Breast epithelium (tissue), 4 donors: ENCODE measurements at regions not wholly inside any gene's neighbourhood (a gene's known extent, or its start where the extent isn't known, plus 50 kb on each side); places are given as distances from the start of the nearest gene placed in this dataset.

Experiments
- DNase-seq, 2 donors: peaks; one replicate each; pipeline ENCODE4 v3.0.0-alpha.2; 2019; ENCODE audit warnings: low spot score in 2 of 2
- H3K27ac ChIP-seq, 2 donors: fragments of 200-600 bp; sonication (generic) in 1 of 2; one replicate each; pipeline ENCODE4 v1.5.1; 2016 to 2019; ENCODE audit warnings: mild to moderate bottlenecking in 1 of 2
- H3K27me3 ChIP-seq, 2 donors: fragments of 200-600 bp; sonication (generic) in 1 of 2; one replicate each; pipeline versions ENCODE4 v1.5.1 to v1.6.0; 2017 to 2019; ENCODE audit warnings: control low read depth in 1 of 2, mild to moderate bottlenecking in 1 of 2
- H3K36me3 ChIP-seq: fragments of 200-600 bp; one replicate; pipeline ENCODE4 v1.5.1; 2019
- H3K4me1 ChIP-seq, 2 donors: fragments of 200-600 bp; sonication (generic); one replicate each; pipeline ENCODE4 v1.5.1; 2016 to 2019; ENCODE audit warnings: control low read depth in 1 of 2
- H3K4me3 ChIP-seq, 3 donors: fragments of 200-600 bp; sonication (generic); 1 replicate in 2 of 3; 2 replicates in 1 of 3; pipeline ENCODE4 v1.5.1; 2016 to 2019; ENCODE audit warnings: mild to moderate bottlenecking in 3 of 3, moderate library complexity in 2 of 3
- H3K9me3 ChIP-seq, 2 donors: fragments of 200-600 bp; sonication (generic) in 1 of 2; one replicate each; pipeline ENCODE4 v1.5.1; 2016 to 2019; ENCODE audit warnings: control low read depth in 1 of 2
- CTCF ChIP-seq, 3 donors: fragments of 450-650 bp; IDR thresholded peaks; one replicate each; pipeline ENCODE4 v1.5.1; 2016 to 2017; ENCODE audit warnings: antibody characterized with exemption in 3 of 3, mild to moderate bottlenecking in 3 of 3, moderate library complexity in 3 of 3
- POLR2A ChIP-seq: fragments of 450-650 bp; IDR thresholded peaks from one replicate; pipeline ENCODE4 v1.6.1; 2016; ENCODE audit warnings: antibody characterized with exemption, mild to moderate bottlenecking, moderate library complexity
- POLR2AphosphoS5 ChIP-seq, 3 donors: sonication (generic); formaldehyde crosslinking; IDR thresholded peaks; one replicate each; pipeline ENCODE4 v1.6.1; 2017; ENCODE audit warnings: antibody characterized with exemption in 3 of 3
- intact Hi-C: fragments of 100-400 bp; cut with DNase I; formaldehyde crosslinking; loops from one replicate; pipeline ENCODE4 v1.15.1; 2023; ENCODE audit warnings: low total_unique reads

GRCh38 chr1:223479718-223480425 is 86.7 kb downstream of the CCDC185 start:
- intact Hi-C loops, result loop anchor here (10.0 kb wide), 1 partner anchor 1305 kb away; no protein-coding TSS in a partner anchor
- Histone ChIP-seq H3K4me3 (no peak overlapping the region), H3K27ac (no peak overlapping the region), H3K36me3 (no peaks in the 10 kb centered on the region), H3K4me1 (no peaks in the 10 kb centered on the region), H3K9me3 (no peaks in the 10 kb centered on the region), H3K27me3 (no peaks in the 10 kb centered on the region)
- DNase-seq, result no peak
- TF ChIP-seq POLR2A (no peak), CTCF (IDR thresholded peaks at IDR 0.05) (no peak), POLR2AphosphoS5 (IDR thresholded peaks at IDR 0.05) (no peak)

GRCh38 chr1:223482132-223482531 is 88.9 kb downstream of the CCDC185 start:
- Histone ChIP-seq H3K9me3 (no peaks in the 10 kb centered on the region), H3K4me1 (no peaks in the 10 kb centered on the region), H3K36me3 (no peaks in the 10 kb centered on the region), H3K27me3 (no peaks in the 10 kb centered on the region), H3K4me3 (no peak overlapping the region), H3K27ac (no peak overlapping the region)
- DNase-seq, result no peak
- intact Hi-C loops, result loop anchor here (10.0 kb wide), 1 partner anchor 1303 kb away; no protein-coding TSS in a partner anchor
- TF ChIP-seq POLR2A, result no peak
- TF ChIP-seq CTCF (IDR thresholded peaks at IDR 0.05), result no peak
- TF ChIP-seq POLR2AphosphoS5 (IDR thresholded peaks at IDR 0.05), result no peak

GRCh38 chr1:223482766-223483165 is 89.6 kb downstream of the CCDC185 start:
- no peak overlapping the region for H3K27ac ChIP-seq
- H3K27me3 ChIP-seq, result no peaks in the 10 kb centered on the region
- no peaks in the 10 kb centered on the region for H3K4me1 ChIP-seq
- no peaks in the 10 kb centered on the region for H3K36me3 ChIP-seq
- DNase-seq, result no peak
- TF ChIP-seq CTCF (IDR thresholded peaks at IDR 0.05) (no peak), POLR2AphosphoS5 (IDR thresholded peaks at IDR 0.05) (no peak), POLR2A (no peak)
- H3K9me3 ChIP-seq, result no peaks in the 10 kb centered on the region
- H3K4me3 ChIP-seq, result no peak overlapping the region
- intact Hi-C loops, result loop anchor here (10.0 kb wide), 1 partner anchor 1302 kb away; no protein-coding TSS in a partner anchor

- no peaks in the 10 kb centered on the region for H3K36me3 ChIP-seq
- no peaks in the 10 kb centered on the region for H3K4me1 ChIP-seq
- TF ChIP-seq POLR2A (no peak), POLR2AphosphoS5 (IDR thresholded peaks at IDR 0.05) (no peak), CTCF (IDR thresholded peaks at IDR 0.05) (no peak)
- H3K4me3 ChIP-seq, result no peak overlapping the region
- H3K27ac ChIP-seq, result no peak overlapping the region
- intact Hi-C loops, result loop anchor here (10.0 kb wide), 1 partner anchor 1301 kb away; no protein-coding TSS in a partner anchor
- H3K9me3 ChIP-seq, result no peaks in the 10 kb centered on the region
- DNase-seq, result no peak
- H3K27me3 ChIP-seq, result no peaks in the 10 kb centered on the region
These were observed 90.3 kb downstream of the CCDC185 start for GRCh38 chr1:223483511-223483910.

GRCh38 chr1:223486366-223486765 is 93.2 kb downstream of the CCDC185 start:
- H3K4me1 ChIP-seq, result no peaks in the 10 kb centered on the region
- H3K27ac ChIP-seq, result no peak overlapping the region
- intact Hi-C loops, result loop anchor here (10.0 kb wide), 1 partner anchor 1298 kb away; no protein-coding TSS in a partner anchor
- no peaks in the 10 kb centered on the region for H3K9me3 ChIP-seq
- TF ChIP-seq CTCF (IDR thresholded peaks at IDR 0.05) (no peak), POLR2A (no peak), POLR2AphosphoS5 (IDR thresholded peaks at IDR 0.05) (no peak)
- no peak for DNase-seq
- no peaks in the 10 kb centered on the region for H3K36me3 ChIP-seq
- no peak overlapping the region for H3K4me3 ChIP-seq
- no peaks in the 10 kb centered on the region for H3K27me3 ChIP-seq
